HG03159 (cell line): ENCODE measurements at regions not wholly inside any gene's neighbourhood (a gene's known extent, or its start where the extent isn't known, plus 50 kb on each side); places are given as distances from the start of the nearest gene placed in this dataset.

Source experiments
- ATAC-seq: cut with Tn5 transposase; IDR thresholded peaks from one replicate; pipeline ENCODE4 v1.9.1; 2021; ENCODE audit warnings: mild to moderate bottlenecking, moderate library complexity; ENCODE audit not compliant: unreplicated experiment

GRCh38 chr1:37127254-37127748 lies 93.0 kb upstream of the GRIK3 start:
- no peak for ATAC-seq

GRCh38 chr1:37128091-37128490 lies 93.8 kb upstream of the GRIK3 start:
- no peak for ATAC-seq

DNA sequence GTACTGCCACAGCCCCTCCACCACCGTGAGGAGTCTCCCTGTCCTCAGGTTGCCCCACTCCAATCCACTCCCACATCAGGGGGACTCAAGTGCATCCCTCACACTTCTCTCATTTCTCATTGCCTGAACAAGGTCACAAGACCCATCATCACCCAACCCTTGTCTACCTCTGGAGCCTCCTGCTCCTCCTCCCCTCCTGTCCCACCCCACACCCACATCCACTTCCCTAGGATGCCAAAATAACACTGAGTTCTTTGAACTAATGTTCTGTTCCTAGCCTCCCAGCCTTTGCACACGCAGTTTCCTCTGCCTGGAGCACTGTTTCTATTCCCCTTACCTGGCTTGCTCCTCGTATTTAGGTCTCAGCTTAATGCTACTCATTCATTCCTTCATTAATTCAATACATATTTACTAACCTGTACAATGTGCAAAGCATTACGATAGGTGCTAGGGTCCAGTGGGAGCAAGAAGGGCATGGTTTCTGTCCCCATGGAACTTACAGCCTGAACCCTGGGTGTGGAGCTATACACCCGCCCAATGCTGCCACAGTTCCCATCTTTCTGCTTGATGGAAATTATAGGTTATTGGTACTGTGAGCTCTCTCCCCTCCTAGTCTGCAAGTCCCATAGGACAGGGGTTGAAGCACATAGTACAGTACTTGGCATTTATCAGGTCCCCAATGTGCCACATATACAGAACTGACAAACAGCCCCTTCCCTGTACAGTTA lies 96.1 kb upstream of the GRIK3 start:
- no peak for ATAC-seq

DNA sequence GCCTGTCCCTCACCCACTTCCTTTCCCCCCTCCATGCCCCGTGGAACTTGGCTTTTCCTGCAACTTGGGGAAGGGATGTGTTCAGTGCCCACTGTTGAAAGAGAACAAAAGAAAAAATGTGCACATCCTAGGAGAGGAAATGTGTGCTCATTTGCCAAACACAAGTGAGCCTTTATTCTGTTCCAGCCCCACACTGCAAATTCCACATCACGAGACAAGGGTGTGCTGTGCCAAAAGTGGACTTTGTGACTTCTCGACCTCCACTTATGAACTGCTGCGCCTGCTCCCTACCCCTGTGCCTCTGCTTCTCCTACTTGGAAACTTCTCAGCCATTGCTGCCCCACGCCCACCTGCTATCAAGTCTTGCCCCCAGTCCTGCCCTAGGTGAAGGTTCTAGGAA lies 97.0 kb upstream of the GRIK3 start:
- no peak for ATAC-seq

- ATAC-seq: no peak
Observed at GRCh38 chr1:37133276-37134145, 99.2 kb upstream of the GRIK3 start.

DNA sequence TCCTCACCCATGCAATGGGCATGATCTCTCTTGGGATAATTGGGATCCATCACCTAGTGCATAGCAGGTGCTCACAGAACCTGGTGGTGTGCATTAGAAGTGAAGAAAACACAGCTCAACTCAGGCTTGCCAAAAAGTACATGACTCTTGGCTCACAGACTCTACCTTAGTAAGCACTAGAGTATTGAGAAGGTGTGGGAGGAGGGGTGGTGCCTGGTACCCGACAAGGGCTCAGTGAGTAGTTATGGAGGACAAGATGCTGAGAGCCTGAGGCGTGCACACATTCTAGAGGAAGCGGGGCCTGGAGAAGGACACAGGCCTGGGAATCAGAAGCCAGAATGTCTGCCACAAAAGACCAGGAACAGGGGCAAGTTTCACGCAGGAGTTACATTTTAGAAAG lies 100.3 kb upstream of the GRIK3 start:
- ATAC-seq: no peak

- no peak for ATAC-seq
Observed at GRCh38 chr1:37135032-37135431, 100.7 kb upstream of the GRIK3 start.

DNA sequence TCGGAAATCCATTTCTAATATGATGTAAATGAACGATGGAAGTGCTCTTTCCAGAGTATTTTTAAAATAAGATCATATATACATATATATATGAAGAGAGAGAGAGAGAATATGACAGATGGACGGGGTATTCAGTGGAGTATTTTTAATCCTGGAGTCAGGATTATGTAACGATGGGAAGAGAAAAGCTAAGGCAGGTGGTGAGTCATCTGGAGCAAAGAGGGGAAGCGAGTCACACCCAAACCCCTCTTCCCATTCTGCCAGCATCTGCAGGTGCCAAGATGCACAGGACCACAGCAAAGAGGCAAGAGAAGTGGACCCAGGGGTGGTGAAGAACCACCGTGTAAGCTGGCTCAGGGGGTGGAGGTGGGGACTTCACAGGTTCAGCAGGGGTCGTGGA lies 102.7 kb upstream of the GRIK3 start:
- no peak for ATAC-seq

DNA sequence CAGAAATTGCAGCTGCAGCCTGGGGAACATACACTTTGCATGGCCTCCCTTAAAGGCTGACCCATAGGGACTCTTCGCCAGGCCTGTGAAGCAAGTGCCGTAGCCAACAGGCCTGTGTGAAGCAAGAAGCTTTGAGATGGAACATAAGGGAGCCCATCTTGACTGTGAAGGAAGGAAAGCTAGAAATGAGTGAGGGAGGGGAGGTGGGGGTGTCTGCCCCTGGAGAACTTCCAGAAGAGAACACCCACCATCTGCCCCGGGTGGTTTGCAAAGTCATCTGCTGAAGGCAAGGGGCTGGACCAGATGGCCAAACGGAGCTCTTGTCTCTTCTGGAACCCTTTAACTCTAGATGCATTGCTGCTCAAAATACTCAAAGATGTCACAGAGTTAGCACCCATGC lies 103.3 kb upstream of the GRIK3 start:
- no peak for ATAC-seq

- ATAC-seq: no peak
Observed at GRCh38 chr1:37143800-37144199, 109.5 kb upstream of the GRIK3 start.

- no peak for ATAC-seq
Observed at GRCh38 chr1:37146071-37146470, 111.8 kb upstream of the GRIK3 start.

GRCh38 chr1:37147392-37147831 lies 113.1 kb upstream of the GRIK3 start:
- no peak for ATAC-seq

DNA sequence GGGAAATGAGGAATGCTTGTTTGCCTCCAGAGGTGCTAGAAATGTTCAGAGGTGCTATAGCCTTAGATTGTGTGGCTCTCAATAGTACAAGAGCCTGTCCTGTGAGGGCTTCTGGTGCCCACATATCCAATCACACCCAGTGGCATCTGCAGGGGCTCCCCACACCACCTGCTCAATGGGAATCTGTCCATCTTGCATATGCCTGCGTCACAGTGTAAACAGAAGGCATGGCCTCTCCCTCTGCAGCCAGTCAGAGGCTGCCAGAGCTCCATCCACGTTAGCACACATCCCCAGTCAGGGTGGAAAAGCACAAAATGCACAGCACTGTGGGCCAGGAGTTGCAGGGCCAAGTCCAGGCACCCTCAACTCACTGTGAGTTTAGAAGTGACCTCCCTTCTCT lies 113.6 kb upstream of the GRIK3 start:
- ATAC-seq: no peak

- no peak for ATAC-seq
Observed at GRCh38 chr1:37148663-37149062, 114.3 kb upstream of the GRIK3 start.

- ATAC-seq: no peak
Observed at GRCh38 chr1:37149296-37149695, 115.0 kb upstream of the GRIK3 start.

DNA sequence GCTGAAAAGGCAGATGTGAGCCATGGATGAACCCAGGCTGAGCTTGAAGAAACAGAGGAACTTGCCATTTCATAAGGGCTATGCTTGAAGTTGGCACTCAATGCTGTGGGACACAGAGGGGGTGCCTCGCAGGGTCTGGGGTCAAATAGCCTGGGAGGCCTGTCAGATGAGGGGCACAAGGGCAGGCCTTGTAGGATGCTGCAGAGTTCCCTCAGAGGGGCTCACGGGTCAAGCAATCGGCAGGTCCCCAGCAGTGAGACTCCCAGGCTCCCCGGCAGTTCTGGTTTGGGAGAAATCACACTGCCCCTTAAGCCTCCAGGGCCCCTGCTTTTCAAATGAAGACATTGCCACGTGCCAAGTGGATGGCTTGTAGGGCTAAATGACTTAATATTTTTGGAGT lies 116.7 kb upstream of the GRIK3 start:
- no peak for ATAC-seq

GRCh38 chr1:37151789-37152188 lies 117.5 kb upstream of the GRIK3 start:
- no peak for ATAC-seq

GRCh38 chr1:37152491-37152890 lies 118.2 kb upstream of the GRIK3 start:
- no peak for ATAC-seq

GRCh38 chr1:37153116-37154100 lies 119.1 kb upstream of the GRIK3 start:
- no peak for ATAC-seq

DNA sequence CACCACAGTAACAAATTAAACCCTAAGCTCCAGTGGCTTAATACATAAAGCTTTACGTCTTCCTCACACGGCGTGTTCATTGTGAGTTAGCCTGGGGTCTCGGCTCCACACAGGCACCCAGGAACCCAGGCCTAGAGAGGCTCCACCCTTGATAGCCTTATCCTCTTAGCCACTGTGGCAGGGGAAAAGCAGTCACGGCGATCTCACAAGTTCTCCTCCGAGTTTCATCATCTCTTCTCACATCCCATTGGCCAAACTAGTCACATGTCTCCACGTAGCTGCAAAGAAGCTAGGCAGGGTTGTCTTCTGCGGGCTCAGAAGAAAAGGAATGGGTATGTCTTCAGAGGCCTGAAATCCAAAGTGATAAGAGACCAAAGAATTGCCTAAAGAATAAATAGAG lies 122.3 kb upstream of the GRIK3 start:
- no peak for ATAC-seq

GRCh38 chr1:37157634-37158033 lies 123.3 kb upstream of the GRIK3 start:
- ATAC-seq: no peak
